Glutamatergic neuron (in vitro differentiated cells): ENCODE measurements at regions not wholly inside any gene's neighbourhood (a gene's known extent, or its start where the extent isn't known, plus 50 kb on each side); places are given as distances from the start of the nearest gene placed in this dataset.

Experiments used
- DNase-seq: peaks from one replicate; pipeline ENCODE4 v3.0.0; 2022
- H3K27ac Mint-ChIP-seq: one replicate; pipeline ENCODE4 v1.8.0; 2020; ENCODE audit warnings: mild to moderate bottlenecking, mixed read lengths, inconsistent platforms; ENCODE audit not compliant: unreplicated experiment
- H3K27me3 Mint-ChIP-seq: one replicate; pipeline ENCODE4 v1.8.0; 2020; ENCODE audit warnings: mild to moderate bottlenecking, moderate library complexity, mixed read lengths, inconsistent platforms; ENCODE audit not compliant: unreplicated experiment
- H3K36me3 Mint-ChIP-seq: one replicate; pipeline ENCODE4 v1.8.0; 2020; ENCODE audit warnings: mild to moderate bottlenecking, mixed read lengths, inconsistent platforms; ENCODE audit not compliant: unreplicated experiment
- H3K4me1 Mint-ChIP-seq: one replicate; pipeline ENCODE4 v1.8.0; 2020; ENCODE audit warnings: mild to moderate bottlenecking, low read depth, mixed read lengths, inconsistent platforms; ENCODE audit not compliant: unreplicated experiment
- H3K4me3 Mint-ChIP-seq: one replicate; pipeline ENCODE4 v1.8.0; 2020; ENCODE audit warnings: mild to moderate bottlenecking, mixed read lengths, inconsistent platforms; ENCODE audit not compliant: unreplicated experiment
- H3K9me3 Mint-ChIP-seq: one replicate; pipeline ENCODE4 v1.8.0; 2020; ENCODE audit warnings: mild to moderate bottlenecking, moderate library complexity, mixed read lengths, inconsistent platforms; ENCODE audit not compliant: unreplicated experiment
- TF ChIP-seq, protein P1 (sequence below): fragments of 200-600 bp; sonication (generic); IDR thresholded peaks from one replicate; pipeline ENCODE4 v1.5.0; 2021; ENCODE audit not compliant: partially characterized antibody, unreplicated experiment

DNA sequence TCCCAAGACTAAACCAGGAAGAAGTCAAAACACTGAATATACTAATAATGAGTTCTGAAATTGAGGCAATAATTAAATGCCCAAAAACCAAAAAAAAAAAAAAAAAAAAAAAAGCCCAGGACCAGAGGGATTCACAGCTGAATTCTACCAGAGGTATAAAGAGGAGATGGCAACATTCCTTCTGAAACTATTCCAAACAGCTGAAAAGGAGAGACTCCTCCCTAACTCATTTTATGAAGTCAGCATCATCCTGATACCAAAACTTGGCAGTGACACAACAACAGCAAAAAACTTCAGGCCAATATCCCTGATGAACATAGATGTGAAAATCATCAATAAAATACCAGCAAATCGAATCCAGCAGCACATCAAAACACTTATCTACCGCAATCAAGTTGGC lies 108.5 kb upstream of the COL3A1 start:
- H3K27ac Mint-ChIP-seq, result no peak overlapping the region
- TF ChIP-seq, protein P1, sequence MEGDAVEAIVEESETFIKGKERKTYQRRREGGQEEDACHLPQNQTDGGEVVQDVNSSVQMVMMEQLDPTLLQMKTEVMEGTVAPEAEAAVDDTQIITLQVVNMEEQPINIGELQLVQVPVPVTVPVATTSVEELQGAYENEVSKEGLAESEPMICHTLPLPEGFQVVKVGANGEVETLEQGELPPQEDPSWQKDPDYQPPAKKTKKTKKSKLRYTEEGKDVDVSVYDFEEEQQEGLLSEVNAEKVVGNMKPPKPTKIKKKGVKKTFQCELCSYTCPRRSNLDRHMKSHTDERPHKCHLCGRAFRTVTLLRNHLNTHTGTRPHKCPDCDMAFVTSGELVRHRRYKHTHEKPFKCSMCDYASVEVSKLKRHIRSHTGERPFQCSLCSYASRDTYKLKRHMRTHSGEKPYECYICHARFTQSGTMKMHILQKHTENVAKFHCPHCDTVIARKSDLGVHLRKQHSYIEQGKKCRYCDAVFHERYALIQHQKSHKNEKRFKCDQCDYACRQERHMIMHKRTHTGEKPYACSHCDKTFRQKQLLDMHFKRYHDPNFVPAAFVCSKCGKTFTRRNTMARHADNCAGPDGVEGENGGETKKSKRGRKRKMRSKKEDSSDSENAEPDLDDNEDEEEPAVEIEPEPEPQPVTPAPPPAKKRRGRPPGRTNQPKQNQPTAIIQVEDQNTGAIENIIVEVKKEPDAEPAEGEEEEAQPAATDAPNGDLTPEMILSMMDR, result no peak

DNA sequence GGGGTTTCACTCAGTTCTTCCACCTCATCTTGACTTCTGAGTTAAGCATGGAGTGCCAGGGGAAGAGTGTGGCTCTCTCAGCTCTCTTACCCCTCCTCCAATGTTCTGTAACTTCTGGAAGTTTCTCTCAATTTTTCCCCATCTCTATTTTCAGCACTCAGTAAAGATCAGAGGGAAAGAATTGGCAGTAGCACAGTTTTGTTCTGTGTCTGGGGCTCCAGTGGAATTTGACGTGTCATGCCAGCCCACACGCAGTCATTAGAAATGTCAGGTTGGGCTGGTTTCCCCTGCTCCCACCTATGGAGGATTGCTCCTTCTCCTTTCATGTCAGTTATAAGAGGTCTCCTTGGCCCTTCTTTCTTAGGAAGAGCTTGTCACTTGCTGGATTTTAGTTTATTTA lies 104.6 kb upstream of the COL3A1 start:
- H3K27me3 Mint-ChIP-seq, result peaks cover 2% of the 10 kb centered on the region
- DNase-seq, result no peak
- peaks cover 21% of the 10 kb centered on the region for H3K36me3 Mint-ChIP-seq
- H3K9me3 Mint-ChIP-seq, result peaks cover 6% of the 10 kb centered on the region
- no peak overlapping the region for H3K4me3 Mint-ChIP-seq
- H3K4me1 Mint-ChIP-seq, result peaks cover 14% of the 10 kb centered on the region
- TF ChIP-seq, protein P1, result no peak
- H3K27ac Mint-ChIP-seq, result no peak overlapping the region

More for the DNA sequence above, 108.5 kb upstream of the COL3A1 start:
- Mint-ChIP-seq H3K36me3 (peaks cover 34% of the 10 kb centered on the region), H3K27me3 (peaks cover 2% of the 10 kb centered on the region), H3K9me3 (peaks cover 16% of the 10 kb centered on the region), H3K4me3 (no peak overlapping the region), H3K4me1 (no peaks in the 10 kb centered on the region)
- no peak for DNase-seq

DNA sequence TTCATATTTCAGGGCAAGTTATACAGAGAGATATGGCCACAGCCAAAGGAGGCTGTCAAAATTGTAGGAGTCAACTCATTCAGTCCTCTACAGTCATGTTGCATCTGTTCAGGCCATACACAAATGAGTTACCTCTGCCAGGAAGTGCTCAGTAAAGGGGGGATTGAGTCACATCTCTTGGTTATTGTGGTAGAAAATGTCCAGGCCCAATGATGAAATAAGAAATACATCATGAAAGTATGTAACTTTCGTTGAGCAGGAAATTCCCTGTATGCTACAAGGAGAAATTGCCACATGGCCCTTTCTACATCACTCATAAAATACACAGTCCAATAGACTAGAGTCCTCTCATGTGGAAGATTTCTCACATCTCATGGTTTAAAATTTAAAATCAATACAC lies 103.9 kb upstream of the COL3A1 start:
- Mint-ChIP-seq H3K4me1 (peaks cover 14% of the 10 kb centered on the region), H3K36me3 (peaks cover 14% of the 10 kb centered on the region), H3K9me3 (peaks cover 6% of the 10 kb centered on the region), H3K27ac (no peak overlapping the region), H3K27me3 (no peaks in the 10 kb centered on the region), H3K4me3 (no peak overlapping the region)
- no peak for DNase-seq
- TF ChIP-seq, protein P1, result no peak

DNA sequence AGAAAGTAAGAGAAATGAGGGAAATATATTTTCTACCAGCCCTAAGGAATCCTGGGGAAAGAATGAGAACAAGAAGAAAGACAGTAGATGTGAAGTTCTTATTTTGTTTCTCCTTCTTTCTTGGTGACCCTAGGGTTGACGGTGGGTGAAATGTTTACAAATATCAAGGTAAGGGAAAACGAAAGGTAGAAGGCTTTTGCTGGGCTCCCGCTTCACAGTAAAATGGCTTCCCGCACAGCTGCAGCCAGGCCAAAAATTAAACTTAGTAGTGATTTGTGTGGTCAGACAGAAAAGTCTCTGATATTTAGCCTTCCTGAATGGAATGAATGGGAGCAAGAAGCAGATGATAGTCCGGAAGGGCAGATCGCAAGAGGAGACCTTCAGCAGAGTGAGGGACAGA lies 99.1 kb upstream of the COL3A1 start:
- no peak for DNase-seq
- H3K4me3 Mint-ChIP-seq, result no peak overlapping the region
- H3K36me3 Mint-ChIP-seq, result no peaks in the 10 kb centered on the region
- peaks cover 14% of the 10 kb centered on the region for H3K4me1 Mint-ChIP-seq
- H3K27me3 Mint-ChIP-seq, result no peaks in the 10 kb centered on the region
- no peak overlapping the region for H3K27ac Mint-ChIP-seq
- TF ChIP-seq, protein P1, result no peak
- no peaks in the 10 kb centered on the region for H3K9me3 Mint-ChIP-seq

DNA sequence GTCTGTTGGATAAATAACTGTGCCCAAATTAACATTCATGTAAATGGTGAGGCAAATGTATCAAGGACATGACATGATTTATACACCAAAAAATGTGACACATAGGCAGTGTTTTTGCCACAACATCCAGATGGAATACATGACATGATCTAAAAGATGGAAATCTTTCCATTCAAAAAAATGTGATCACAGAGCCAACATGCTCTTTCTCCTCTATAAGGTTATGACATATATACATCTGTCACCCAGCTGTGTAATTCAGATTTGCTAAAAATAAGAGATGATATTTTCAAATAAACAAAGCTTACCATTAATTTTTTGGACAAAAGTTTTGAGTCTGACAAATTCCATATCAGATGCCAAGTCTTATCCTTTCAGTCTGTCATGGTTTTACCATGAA lies 95.5 kb upstream of the COL3A1 start:
- DNase-seq, result no peak

More for the DNA sequence above, 95.5 kb upstream of the COL3A1 start:
- Mint-ChIP-seq H3K4me1 (no peaks in the 10 kb centered on the region), H3K4me3 (no peak overlapping the region), H3K27me3 (no peaks in the 10 kb centered on the region), H3K36me3 (no peaks in the 10 kb centered on the region), H3K9me3 (no peaks in the 10 kb centered on the region), H3K27ac (no peak overlapping the region)
- TF ChIP-seq, protein P1, result no peak
